CMK (cell line): ENCODE measurements at regions not wholly inside any gene's neighbourhood (a gene's known extent, or its start where the extent isn't known, plus 50 kb on each side); places are given as distances from the start of the nearest gene placed in this dataset.
A peak's percentile ranks its signal among the peaks of the same experiment; 100 is the strongest.
"Not testable (repeated sequence)": the region's sequence is repeated elsewhere in the genome, so short reads cannot be mapped to it uniquely, and the experiment has no call there.

Source experiments
- DNase-seq: peaks from one replicate; pipeline ENCODE4 v3.0.0-alpha.2; 2010; ENCODE audit warnings: low read depth

- DNase-seq: peak; percentile 49
Observed at GRCh38 chr16:27639561-27640276, 89.8 kb downstream of the KATNIP start.

- DNase-seq: no peak
Observed at GRCh38 chr16:27640277-27640600, 90.3 kb downstream of the KATNIP start.

- no peak for DNase-seq
Observed at GRCh38 chr16:27641260-27641659, 91.3 kb downstream of the KATNIP start.

GRCh38 chr16:27641734-27642415 is 91.9 kb downstream of the KATNIP start:
- not testable (repeated sequence) for DNase-seq

- no peak for DNase-seq
Observed at GRCh38 chr16:27642756-27643155, 92.8 kb downstream of the KATNIP start.

GRCh38 chr16:27644165-27644564 is 94.2 kb downstream of the KATNIP start:
- DNase-seq: no peak

- no peak for DNase-seq
Observed at GRCh38 chr16:27645396-27645795, 95.5 kb downstream of the KATNIP start.

GRCh38 chr16:27646806-27647205 is 96.9 kb downstream of the KATNIP start:
- DNase-seq: no peak

GRCh38 chr16:27649021-27649420 is 99.1 kb downstream of the KATNIP start:
- DNase-seq: no peak

GRCh38 chr16:27650073-27650701 is 100.2 kb downstream of the KATNIP start:
- DNase-seq: no peak

GRCh38 chr16:27651301-27651700 is 101.4 kb downstream of the KATNIP start:
- DNase-seq: no peak

GRCh38 chr16:27657811-27658210 is 107.9 kb downstream of the KATNIP start:
- DNase-seq: no peak

- DNase-seq: no peak
Observed at GRCh38 chr16:27660507-27660906, 110.6 kb downstream of the KATNIP start.

GRCh38 chr16:27663235-27663634 is 113.3 kb downstream of the KATNIP start:
- not testable (repeated sequence) for DNase-seq

GRCh38 chr16:27665881-27666280 is 115.9 kb downstream of the KATNIP start:
- DNase-seq: no peak

- DNase-seq: no peak
Observed at GRCh38 chr16:27670071-27670810, 120.3 kb downstream of the KATNIP start.

- no peak for DNase-seq
Observed at GRCh38 chr16:27671410-27671809, 121.5 kb downstream of the KATNIP start.

- no peak for DNase-seq
Observed at GRCh38 chr16:27676839-27677238, 126.9 kb downstream of the KATNIP start.

- no peak for DNase-seq
Observed at GRCh38 chr16:27677263-27677662, 127.3 kb downstream of the KATNIP start.

- no peak for DNase-seq
Observed at GRCh38 chr16:27678955-27679354, 129.0 kb downstream of the KATNIP start.

- no peak for DNase-seq
Observed at GRCh38 chr16:27679899-27680298, 130.0 kb downstream of the KATNIP start.

GRCh38 chr16:27681681-27682080 is 131.7 kb downstream of the KATNIP start:
- no peak for DNase-seq

GRCh38 chr16:27684047-27684446 is 134.1 kb downstream of the KATNIP start:
- DNase-seq: no peak
